GM12892 (cell line): ENCODE measurements at regions not wholly inside any gene's neighbourhood (a gene's known extent, or its start where the extent isn't known, plus 50 kb on each side); places are given as distances from the start of the nearest gene placed in this dataset.

Source experiments
- POLR2A ChIP-seq: IDR thresholded peaks from 2 replicates; pipeline ENCODE4 v1.6.1; 2011; ENCODE audit warnings: low read depth, low read length, control low read depth
- POLR2AphosphoS5 ChIP-seq: IDR thresholded peaks from 2 replicates; pipeline ENCODE4 v1.6.1; 2011; ENCODE audit warnings: low read depth, low read length, control low read depth
- TAF1 ChIP-seq: IDR thresholded peaks from 2 replicates; pipeline ENCODE4 v1.6.1; 2011; ENCODE audit warnings: low read depth, mild to moderate bottlenecking, control low read depth, low read length, borderline replicate concordance

DNA sequence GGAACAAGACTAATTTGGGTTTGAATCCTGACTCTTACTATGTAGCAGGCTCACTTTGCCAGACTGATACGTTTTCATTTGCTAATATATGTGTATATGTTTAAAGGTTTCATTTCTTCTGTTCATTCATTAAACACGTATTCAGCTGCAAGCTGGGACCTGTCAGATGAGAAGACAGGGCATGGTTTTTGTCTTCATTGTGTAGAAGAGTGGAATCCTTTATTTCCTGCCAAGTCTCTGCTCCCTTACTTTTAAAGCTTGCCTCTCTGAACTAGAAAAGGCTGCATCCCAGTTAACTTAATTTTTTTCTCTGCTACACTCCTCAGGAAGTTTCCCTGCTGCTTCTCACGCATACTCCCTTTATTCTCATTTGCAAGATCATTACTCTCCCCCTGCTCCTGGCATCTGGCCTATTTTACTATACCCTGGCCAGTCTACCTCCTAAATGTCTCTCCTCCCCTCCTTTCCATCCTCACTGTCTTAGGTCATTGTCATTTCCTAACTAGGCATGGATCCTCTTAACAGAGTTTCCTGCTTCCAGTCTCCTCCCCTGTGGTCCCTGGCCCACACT is 141.0 kb upstream of the TMTC4 start:
- TF ChIP-seq POLR2A (no peak), POLR2AphosphoS5 (no peak), TAF1 (no peak)
